SK-N-SH treated with all-trans-retinoic acid at 6 μM for 48 hours (cell line): ENCODE measurements at regions not wholly inside any gene's neighbourhood (a gene's known extent, or its start where the extent isn't known, plus 50 kb on each side); places are given as distances from the start of the nearest gene placed in this dataset.

Experiments used
- ATAC-seq: fragments of 200-7000 bp; cut with Tn5 transposase; 3 replicates; pipeline ENCODE4 v1.9.1; 2020; ENCODE audit warnings: mild to moderate bottlenecking, moderate library complexity
- ARNTL ChIP-seq: fragments of 450-650 bp; formaldehyde crosslinking; IDR thresholded peaks from 2 replicates; pipeline ENCODE4 v1.5.0; 2020; ENCODE audit warnings: low read depth, mild to moderate bottlenecking, moderate library complexity, borderline replicate concordance
- BACH2 ChIP-seq: fragments of 250-450 bp; sonication (Bioruptor Pico); IDR thresholded peaks from 2 replicates; pipeline ENCODE4 v1.9.0; 2021; ENCODE audit warnings: mild to moderate bottlenecking, borderline replicate concordance
- CSDC2 ChIP-seq: fragments of 250-450 bp; sonication (Bioruptor Pico); IDR thresholded peaks from 2 replicates; pipeline ENCODE4 v1.5.0; 2020; ENCODE audit warnings: mild to moderate bottlenecking, moderate library complexity
- ESRRG ChIP-seq: fragments of 250-450 bp; sonication (Bioruptor Pico); IDR thresholded peaks from 2 replicates; pipeline ENCODE4 v1.6.1; 2021; ENCODE audit warnings: mild to moderate bottlenecking
- GLIS3 ChIP-seq: fragments of 250-450 bp; sonication (Bioruptor Pico); IDR thresholded peaks from 2 replicates; pipeline ENCODE4 v1.5.0; 2020; ENCODE audit warnings: mild to moderate bottlenecking, moderate library complexity
- ISL1 ChIP-seq: fragments of 250-450 bp; sonication (Bioruptor Pico); IDR thresholded peaks from 2 replicates; pipeline ENCODE4 v2.1.2; 2022; ENCODE audit warnings: mild to moderate bottlenecking, moderate library complexity
- OSR1 ChIP-seq: fragments of 250-450 bp; sonication (Bioruptor Pico); IDR thresholded peaks from 2 replicates; pipeline ENCODE4 v1.8.0; 2022; ENCODE audit warnings: moderate library complexity, mild to moderate bottlenecking, inconsistent platforms
- PPARA ChIP-seq: fragments of 250-450 bp; sonication (Bioruptor Pico); IDR thresholded peaks from 2 replicates; pipeline ENCODE4 v1.5.0; 2020; ENCODE audit warnings: mild to moderate bottlenecking, borderline replicate concordance
- RARB ChIP-seq: fragments of 250-450 bp; sonication (Bioruptor Pico); IDR thresholded peaks from 2 replicates; pipeline ENCODE4 v1.8.0; 2021; ENCODE audit warnings: mild to moderate bottlenecking, moderate library complexity
- SNAI2 ChIP-seq: fragments of 250-450 bp; sonication (Bioruptor Pico); IDR thresholded peaks from 2 replicates; pipeline ENCODE4 v1.5.0; 2020; ENCODE audit warnings: mild to moderate bottlenecking, moderate library complexity
- TCF4 ChIP-seq: fragments of 250-450 bp; sonication (Bioruptor Pico); IDR thresholded peaks from 2 replicates; pipeline ENCODE4 v1.8.0; 2021; ENCODE audit warnings: mild to moderate bottlenecking, moderate library complexity, borderline replicate concordance
- TOX ChIP-seq: fragments of 250-450 bp; sonication (Bioruptor Pico); IDR thresholded peaks from 2 replicates; pipeline ENCODE4 v1.8.0; 2021; ENCODE audit warnings: mild to moderate bottlenecking, moderate library complexity, borderline replicate concordance
- ZC3H10 ChIP-seq: fragments of 250-450 bp; sonication (Bioruptor Pico); IDR thresholded peaks from 2 replicates; pipeline ENCODE4 v1.5.1; 2021; ENCODE audit warnings: mild to moderate bottlenecking, moderate library complexity
- ZFP3 ChIP-seq: fragments of 250-450 bp; sonication (Bioruptor Pico); IDR thresholded peaks from 2 replicates; pipeline ENCODE4 v1.5.0; 2020; ENCODE audit warnings: mild to moderate bottlenecking, moderate library complexity
- ZFP30 ChIP-seq: fragments of 450-650 bp; formaldehyde crosslinking; IDR thresholded peaks from 2 replicates; pipeline ENCODE4 v1.5.0; 2022; ENCODE audit warnings: mild to moderate bottlenecking, moderate library complexity
- ZNF565 ChIP-seq: fragments of 450-650 bp; formaldehyde crosslinking; conservative IDR thresholded peaks from 2 replicates; pipeline ENCODE4 v1.5.0; 2020; ENCODE audit warnings: low read depth, mild to moderate bottlenecking, moderate library complexity
- ZNF70 ChIP-seq: fragments of 450-650 bp; formaldehyde crosslinking; IDR thresholded peaks from 2 replicates; pipeline ENCODE4 v1.5.0; 2020; ENCODE audit warnings: mild to moderate bottlenecking, moderate library complexity
- ZNF8 ChIP-seq: fragments of 450-650 bp; formaldehyde crosslinking; IDR thresholded peaks from 2 replicates; pipeline ENCODE4 v1.5.0; 2020; ENCODE audit warnings: mild to moderate bottlenecking, moderate library complexity
- TF ChIP-seq, protein P1 (sequence below): fragments of 250-450 bp; sonication (Bioruptor Pico); IDR thresholded peaks from 2 replicates; pipeline ENCODE4 v1.5.1; 2021; ENCODE audit warnings: mild to moderate bottlenecking, moderate library complexity
- TF ChIP-seq, protein P2 (sequence below): fragments of 250-450 bp; sonication (Bioruptor Pico); IDR thresholded peaks from 2 replicates; pipeline ENCODE4 v1.8.0; 2021; ENCODE audit warnings: low read depth, mild to moderate bottlenecking, moderate library complexity, borderline replicate concordance
- TF ChIP-seq, protein P3 (sequence below): fragments of 250-450 bp; sonication (Bioruptor Pico); IDR thresholded peaks from 2 replicates; pipeline ENCODE4 v1.5.1; 2020; ENCODE audit warnings: low read depth, mild to moderate bottlenecking, moderate library complexity
- TF ChIP-seq, protein P4 (sequence below): fragments of 250-450 bp; sonication (Bioruptor Pico); IDR thresholded peaks from 2 replicates; pipeline ENCODE4 v1.5.0; 2020; ENCODE audit warnings: mild to moderate bottlenecking, moderate library complexity
- TF ChIP-seq, protein P5 (sequence below): fragments of 250-450 bp; sonication (Bioruptor Pico); IDR thresholded peaks from 2 replicates; pipeline ENCODE4 v1.8.0; 2020; ENCODE audit warnings: mild to moderate bottlenecking, moderate library complexity, borderline replicate concordance

DNA sequence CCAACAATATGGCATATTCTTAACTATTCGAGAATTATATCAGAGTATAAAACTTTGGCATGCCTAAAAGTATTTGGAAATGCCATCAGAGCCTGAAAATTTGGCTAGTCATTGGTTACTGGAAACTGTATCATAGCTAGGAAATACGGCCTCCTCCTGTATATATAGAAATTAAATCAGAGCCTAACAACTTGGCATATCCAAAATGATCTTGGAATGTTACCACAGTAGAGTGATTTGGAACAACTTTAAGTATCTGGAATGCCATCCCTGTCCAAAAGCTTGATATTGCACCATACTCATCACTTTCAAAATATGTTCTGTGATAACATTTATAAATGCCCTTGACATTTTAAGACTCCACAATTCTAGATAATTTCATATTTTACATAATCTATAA is 335.8 kb downstream of the SLITRK1 start:
- TF ChIP-seq, protein P1, sequence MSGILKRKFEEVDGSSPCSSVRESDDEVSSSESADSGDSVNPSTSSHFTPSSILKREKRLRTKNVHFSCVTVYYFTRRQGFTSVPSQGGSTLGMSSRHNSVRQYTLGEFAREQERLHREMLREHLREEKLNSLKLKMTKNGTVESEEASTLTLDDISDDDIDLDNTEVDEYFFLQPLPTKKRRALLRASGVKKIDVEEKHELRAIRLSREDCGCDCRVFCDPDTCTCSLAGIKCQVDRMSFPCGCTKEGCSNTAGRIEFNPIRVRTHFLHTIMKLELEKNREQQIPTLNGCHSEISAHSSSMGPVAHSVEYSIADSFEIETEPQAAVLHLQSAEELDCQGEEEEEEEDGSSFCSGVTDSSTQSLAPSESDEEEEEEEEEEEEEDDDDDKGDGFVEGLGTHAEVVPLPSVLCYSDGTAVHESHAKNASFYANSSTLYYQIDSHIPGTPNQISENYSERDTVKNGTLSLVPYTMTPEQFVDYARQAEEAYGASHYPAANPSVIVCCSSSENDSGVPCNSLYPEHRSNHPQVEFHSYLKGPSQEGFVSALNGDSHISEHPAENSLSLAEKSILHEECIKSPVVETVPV = no peak
- no peak for TF ChIP-seq ZNF8 (CRISPR knock-in tag)
- no peak for TF ChIP-seq TOX (CRISPR knock-in tag)
- TF ChIP-seq ZNF70 (CRISPR knock-in tag) = no peak
- TF ChIP-seq, protein P2, sequence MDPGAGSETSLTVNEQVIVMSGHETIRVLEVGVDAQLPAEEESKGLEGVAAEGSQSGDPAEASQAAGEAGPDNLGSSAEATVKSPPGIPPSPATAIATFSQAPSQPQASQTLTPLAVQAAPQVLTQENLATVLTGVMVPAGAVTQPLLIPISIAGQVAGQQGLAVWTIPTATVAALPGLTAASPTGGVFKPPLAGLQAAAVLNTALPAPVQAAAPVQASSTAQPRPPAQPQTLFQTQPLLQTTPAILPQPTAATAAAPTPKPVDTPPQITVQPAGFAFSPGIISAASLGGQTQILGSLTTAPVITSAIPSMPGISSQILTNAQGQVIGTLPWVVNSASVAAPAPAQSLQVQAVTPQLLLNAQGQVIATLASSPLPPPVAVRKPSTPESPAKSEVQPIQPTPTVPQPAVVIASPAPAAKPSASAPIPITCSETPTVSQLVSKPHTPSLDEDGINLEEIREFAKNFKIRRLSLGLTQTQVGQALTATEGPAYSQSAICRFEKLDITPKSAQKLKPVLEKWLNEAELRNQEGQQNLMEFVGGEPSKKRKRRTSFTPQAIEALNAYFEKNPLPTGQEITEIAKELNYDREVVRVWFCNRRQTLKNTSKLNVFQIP = no peak
- no peak for ATAC-seq

DNA sequence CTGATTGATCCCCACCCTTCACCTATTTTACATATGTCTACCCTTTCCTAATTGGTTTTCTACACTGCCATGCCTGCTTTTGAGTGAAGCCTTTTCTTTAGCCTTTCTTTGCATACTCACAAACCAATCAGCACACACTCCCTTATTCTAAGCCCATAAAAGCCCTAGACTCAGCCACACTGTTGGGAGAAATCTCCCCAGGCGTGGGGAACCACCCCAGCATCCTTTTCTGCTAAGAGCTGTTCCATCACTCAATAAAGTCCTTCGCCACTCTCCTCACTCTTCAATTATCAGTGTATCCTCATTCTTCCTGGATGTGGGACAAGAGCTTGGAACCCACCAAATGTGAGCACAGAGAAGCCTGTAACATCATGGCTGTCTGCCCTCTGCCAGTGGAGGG is 343.6 kb downstream of the SLITRK1 start:
- TF ChIP-seq RARB (CRISPR knock-in tag) (no peak), TCF4 (CRISPR knock-in tag) (no peak), BACH2 (CRISPR knock-in tag) (no peak), CSDC2 (no peak), ZNF565 (CRISPR knock-in tag) (no peak), ARNTL (CRISPR knock-in tag) (no peak), GLIS3 (CRISPR knock-in tag) (no peak), ZFP3 (CRISPR knock-in tag) (no peak), ISL1 (CRISPR knock-in tag) (no peak), OSR1 (no peak), ZNF8 (CRISPR knock-in tag) (no peak), ESRRG (no peak), ZFP30 (no peak), SNAI2 (CRISPR knock-in tag) (no peak)
- TF ChIP-seq, protein P3, sequence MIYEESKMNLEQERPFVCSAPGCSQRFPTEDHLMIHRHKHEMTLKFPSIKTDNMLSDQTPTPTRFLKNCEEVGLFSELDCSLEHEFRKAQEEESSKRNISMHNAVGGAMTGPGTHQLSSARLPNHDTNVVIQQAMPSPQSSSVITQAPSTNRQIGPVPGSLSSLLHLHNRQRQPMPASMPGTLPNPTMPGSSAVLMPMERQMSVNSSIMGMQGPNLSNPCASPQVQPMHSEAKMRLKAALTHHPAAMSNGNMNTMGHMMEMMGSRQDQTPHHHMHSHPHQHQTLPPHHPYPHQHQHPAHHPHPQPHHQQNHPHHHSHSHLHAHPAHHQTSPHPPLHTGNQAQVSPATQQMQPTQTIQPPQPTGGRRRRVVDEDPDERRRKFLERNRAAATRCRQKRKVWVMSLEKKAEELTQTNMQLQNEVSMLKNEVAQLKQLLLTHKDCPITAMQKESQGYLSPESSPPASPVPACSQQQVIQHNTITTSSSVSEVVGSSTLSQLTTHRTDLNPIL = no peak
- TF ChIP-seq, protein P2 = no peak
- TF ChIP-seq, protein P1 = no peak
- TF ChIP-seq, protein P4, sequence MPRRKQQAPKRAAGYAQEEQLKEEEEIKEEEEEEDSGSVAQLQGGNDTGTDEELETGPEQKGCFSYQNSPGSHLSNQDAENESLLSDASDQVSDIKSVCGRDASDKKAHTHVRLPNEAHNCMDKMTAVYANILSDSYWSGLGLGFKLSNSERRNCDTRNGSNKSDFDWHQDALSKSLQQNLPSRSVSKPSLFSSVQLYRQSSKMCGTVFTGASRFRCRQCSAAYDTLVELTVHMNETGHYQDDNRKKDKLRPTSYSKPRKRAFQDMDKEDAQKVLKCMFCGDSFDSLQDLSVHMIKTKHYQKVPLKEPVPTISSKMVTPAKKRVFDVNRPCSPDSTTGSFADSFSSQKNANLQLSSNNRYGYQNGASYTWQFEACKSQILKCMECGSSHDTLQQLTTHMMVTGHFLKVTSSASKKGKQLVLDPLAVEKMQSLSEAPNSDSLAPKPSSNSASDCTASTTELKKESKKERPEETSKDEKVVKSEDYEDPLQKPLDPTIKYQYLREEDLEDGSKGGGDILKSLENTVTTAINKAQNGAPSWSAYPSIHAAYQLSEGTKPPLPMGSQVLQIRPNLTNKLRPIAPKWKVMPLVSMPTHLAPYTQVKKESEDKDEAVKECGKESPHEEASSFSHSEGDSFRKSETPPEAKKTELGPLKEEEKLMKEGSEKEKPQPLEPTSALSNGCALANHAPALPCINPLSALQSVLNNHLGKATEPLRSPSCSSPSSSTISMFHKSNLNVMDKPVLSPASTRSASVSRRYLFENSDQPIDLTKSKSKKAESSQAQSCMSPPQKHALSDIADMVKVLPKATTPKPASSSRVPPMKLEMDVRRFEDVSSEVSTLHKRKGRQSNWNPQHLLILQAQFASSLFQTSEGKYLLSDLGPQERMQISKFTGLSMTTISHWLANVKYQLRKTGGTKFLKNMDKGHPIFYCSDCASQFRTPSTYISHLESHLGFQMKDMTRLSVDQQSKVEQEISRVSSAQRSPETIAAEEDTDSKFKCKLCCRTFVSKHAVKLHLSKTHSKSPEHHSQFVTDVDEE (CRISPR knock-in tag) = no peak
- no peak for ATAC-seq

DNA sequence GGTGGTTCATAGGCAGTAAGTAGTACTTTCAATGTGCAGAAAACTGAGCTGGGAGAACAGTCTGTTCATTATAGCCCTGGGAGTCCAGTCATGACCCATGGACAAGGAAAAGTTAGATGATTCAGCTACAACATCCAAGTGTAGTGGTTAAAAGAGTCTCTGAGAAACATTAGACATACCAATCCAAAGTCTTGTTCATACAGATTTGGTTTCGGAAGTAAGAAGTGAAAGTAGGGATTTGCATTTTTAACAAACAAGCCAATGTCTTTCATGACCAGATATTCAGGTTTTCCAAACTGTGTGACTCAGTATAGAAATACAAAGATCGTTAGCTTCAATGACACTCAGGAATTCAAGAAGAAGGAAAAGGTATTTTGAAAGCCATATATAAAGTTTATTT is 345.3 kb downstream of the SLITRK1 start:
- ATAC-seq = no peak
- TF ChIP-seq ESRRG (no peak), GLIS3 (CRISPR knock-in tag) (no peak), BACH2 (CRISPR knock-in tag) (no peak), PPARA (CRISPR knock-in tag) (no peak), ZC3H10 (CRISPR knock-in tag) (no peak), ZFP30 (no peak), ZNF565 (CRISPR knock-in tag) (no peak), ZNF70 (CRISPR knock-in tag) (no peak), ZNF8 (CRISPR knock-in tag) (no peak)
- TF ChIP-seq, protein P1 = no peak
- TF ChIP-seq, protein P5, sequence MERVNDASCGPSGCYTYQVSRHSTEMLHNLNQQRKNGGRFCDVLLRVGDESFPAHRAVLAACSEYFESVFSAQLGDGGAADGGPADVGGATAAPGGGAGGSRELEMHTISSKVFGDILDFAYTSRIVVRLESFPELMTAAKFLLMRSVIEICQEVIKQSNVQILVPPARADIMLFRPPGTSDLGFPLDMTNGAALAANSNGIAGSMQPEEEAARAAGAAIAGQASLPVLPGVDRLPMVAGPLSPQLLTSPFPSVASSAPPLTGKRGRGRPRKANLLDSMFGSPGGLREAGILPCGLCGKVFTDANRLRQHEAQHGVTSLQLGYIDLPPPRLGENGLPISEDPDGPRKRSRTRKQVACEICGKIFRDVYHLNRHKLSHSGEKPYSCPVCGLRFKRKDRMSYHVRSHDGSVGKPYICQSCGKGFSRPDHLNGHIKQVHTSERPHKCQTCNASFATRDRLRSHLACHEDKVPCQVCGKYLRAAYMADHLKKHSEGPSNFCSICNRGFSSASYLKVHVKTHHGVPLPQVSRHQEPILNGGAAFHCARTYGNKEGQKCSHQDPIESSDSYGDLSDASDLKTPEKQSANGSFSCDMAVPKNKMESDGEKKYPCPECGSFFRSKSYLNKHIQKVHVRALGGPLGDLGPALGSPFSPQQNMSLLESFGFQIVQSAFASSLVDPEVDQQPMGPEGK (CRISPR knock-in tag) = no peak
